ENCODE measurements at regions not wholly inside any gene's neighbourhood (a gene's known extent, or its start where the extent isn't known, plus 50 kb on each side); places are given as distances from the start of the nearest gene placed in this dataset.

- TF ChIP-seq ZFX (IDR thresholded peaks at IDR 0.05) (no peak), CTCF (conservative IDR thresholded peaks at IDR 0.05) (no peak)
- H3K27ac ChIP-seq, result no peak overlapping the region
Measured at GRCh38 chr14:65872536-65872935, 460.0 kb downstream of the FUT8 start.

- no peak overlapping the region for H3K27ac ChIP-seq
- TF ChIP-seq CTCF (conservative IDR thresholded peaks at IDR 0.05), result no peak
- no peak for TF ChIP-seq ZFX (IDR thresholded peaks at IDR 0.05)
Measured at GRCh38 chr14:65877166-65877565, 464.6 kb downstream of the FUT8 start.

- TF ChIP-seq ZFX (IDR thresholded peaks at IDR 0.05) (no peak), CTCF (conservative IDR thresholded peaks at IDR 0.05) (no peak)
- H3K27ac ChIP-seq, result no peak overlapping the region
Measured at GRCh38 chr14:65877624-65878023, 465.1 kb downstream of the FUT8 start.

- no peak overlapping the region for H3K27ac ChIP-seq
- TF ChIP-seq CTCF (conservative IDR thresholded peaks at IDR 0.05), result no peak
- no peak for TF ChIP-seq ZFX (IDR thresholded peaks at IDR 0.05)
Measured at GRCh38 chr14:65878586-65878985, 466.1 kb downstream of the FUT8 start.

- no peak overlapping the region for H3K27ac ChIP-seq
- TF ChIP-seq ZFX (IDR thresholded peaks at IDR 0.05) (no peak), CTCF (conservative IDR thresholded peaks at IDR 0.05) (no peak)
Measured at GRCh38 chr14:65879248-65880009, 466.9 kb downstream of the FUT8 start.

GRCh38 chr14:65880507-65880906 lies 468.0 kb downstream of the FUT8 start:
- no peak overlapping the region for H3K27ac ChIP-seq
- TF ChIP-seq CTCF (conservative IDR thresholded peaks at IDR 0.05), result no peak
- TF ChIP-seq ZFX (IDR thresholded peaks at IDR 0.05), result no peak

- TF ChIP-seq CTCF (conservative IDR thresholded peaks at IDR 0.05), result no peak
- no peak for TF ChIP-seq ZFX (IDR thresholded peaks at IDR 0.05)
- no peak overlapping the region for H3K27ac ChIP-seq
Measured at GRCh38 chr14:65881642-65882041, 469.1 kb downstream of the FUT8 start.
